Activated CD4-positive, alpha-beta T cell treated with anti-CD3 and anti-CD28 coated beads, Interleukin-2, amount 50 U/mL, for 48 hours (primary cell): ENCODE measurements at regions not wholly inside any gene's neighbourhood (a gene's known extent, or its start where the extent isn't known, plus 50 kb on each side); places are given as distances from the start of the nearest gene placed in this dataset.

Experiments used
- DNase-seq, 2 experiments: peaks; one replicate each; pipeline ENCODE4 v3.0.0-alpha.2; 2020

DNA sequence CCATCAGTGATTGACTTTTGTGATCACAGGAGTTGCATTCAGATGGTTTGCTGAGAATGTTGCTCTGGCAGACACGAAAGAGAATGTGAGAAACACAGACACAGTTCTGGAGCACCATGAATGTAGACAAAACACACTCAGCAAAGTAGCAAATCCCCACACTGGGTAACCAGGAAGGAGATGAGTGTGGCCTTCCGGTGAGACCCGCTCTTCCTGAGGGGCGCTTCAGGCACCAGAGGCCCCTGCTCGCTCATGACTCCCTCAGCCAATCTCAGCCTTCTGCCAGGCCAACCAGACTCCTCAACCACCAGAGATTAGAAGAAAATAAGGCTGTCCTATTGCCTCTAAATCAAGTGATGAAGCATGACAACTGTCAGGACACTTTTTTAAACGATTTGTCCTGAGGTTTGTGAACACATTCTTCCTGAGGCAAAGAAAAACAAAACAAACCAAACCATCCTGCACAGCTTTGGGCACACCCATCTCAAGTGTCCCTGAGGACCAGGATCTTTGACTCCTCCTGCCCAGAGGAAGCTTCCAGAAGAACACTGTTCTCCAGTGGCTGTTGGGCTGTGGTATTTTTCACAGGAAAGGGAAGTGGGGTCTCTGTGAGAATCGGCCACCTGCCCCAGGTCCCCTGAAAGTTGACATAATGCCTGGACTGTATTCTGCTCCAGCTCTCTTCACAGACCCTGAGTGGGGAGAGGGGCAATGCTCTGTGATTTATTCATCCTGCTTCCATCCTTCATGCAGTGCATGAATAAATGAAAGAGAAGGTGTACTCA, 152.8 kb downstream of the BCL11A start:
- no peak for DNase-seq

DNA sequence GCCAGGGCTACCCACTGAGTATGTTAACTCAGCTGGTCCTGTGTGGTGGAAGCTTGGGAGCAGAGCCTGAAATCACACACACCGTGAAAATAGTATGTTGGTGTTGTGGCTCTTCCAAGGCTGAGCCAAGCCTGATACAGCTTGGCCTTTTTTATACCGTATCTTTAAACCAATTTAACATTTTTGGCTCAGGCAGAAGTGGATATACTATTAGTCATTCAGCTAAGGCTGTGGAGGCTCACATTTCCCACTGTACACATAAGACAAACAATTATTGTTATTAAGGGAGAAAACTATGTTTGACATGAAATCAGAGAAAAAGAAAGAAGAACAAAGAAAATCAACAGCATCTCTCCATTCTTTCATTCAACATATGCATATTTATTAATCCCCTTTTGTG, 159.0 kb downstream of the BCL11A start:
- no peak for DNase-seq

DNA sequence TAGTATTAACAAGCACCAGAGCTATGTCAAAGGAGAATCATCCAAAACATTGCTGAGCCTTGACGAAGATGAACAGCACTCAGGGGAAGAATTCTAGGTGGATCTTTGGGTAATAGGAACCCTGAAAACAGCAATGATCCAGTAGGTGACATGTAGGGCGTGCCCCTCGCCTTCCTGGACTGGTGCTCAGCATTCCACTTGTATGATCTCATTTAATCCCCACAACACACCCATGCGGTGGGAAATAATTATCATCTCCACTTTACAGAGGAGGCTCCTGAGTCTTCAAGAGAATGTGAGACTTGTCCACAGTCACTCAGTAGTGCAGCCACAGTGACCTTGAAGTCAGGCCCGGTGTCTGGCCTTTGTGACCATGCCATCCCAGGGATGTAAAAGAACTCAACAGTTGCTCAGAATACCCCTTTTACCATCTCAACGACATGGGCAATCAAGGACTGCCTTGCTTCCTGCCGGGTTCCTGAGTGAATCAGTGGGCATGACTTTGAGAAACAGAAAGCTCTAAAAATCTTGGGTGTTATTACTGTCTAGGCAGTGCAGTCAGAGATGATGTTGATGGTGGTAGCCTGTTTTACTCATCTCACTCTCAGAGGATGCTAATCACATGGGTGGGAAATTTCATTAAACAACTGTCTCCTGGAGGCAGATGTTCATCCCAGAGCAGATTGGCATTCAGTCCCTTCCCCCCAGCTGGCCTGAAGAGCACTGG, 161.6 kb downstream of the BCL11A start:
- no peak for DNase-seq

DNA sequence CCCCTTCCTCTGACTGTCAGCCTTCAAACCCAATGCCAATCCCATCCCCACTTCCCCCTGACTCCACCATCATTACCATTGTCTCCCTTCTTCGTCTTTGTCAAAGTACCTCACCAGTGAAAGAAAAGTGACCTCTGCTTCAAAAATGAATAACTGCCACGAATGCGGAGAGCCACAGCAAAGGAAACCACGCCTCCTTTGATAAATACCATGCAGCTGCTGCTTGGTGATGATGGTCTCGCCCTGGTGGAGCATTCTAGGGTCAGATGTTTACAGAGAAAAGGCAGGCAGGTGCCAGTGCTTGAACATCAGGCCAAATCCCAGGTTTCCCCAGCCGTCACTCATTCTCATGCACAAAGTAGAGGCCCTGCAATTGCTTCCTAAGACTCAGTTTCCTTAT, 162.2 kb downstream of the BCL11A start:
- DNase-seq, result no peak

DNA sequence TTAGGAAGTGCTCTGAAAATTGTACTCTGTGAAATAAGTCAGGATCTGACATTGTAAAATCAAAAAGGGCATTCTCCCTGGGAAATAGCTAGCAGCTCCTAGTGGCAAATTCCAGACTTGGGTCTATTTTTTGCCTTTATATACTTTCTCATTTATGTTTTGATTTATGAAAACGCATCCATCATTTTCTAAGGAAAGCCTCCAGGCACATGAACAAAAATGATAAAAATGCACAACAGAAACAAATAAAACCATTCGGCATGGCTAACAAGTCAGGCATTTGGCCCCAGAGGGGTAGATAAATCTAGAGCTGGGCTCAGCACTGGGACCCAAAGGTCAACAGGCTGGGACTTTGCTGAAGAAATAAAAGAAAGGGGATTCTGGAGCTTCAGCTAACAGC, 167.0 kb downstream of the BCL11A start:
- DNase-seq, result no peak

GRCh38 chr2:60385648-60386047, 167.8 kb downstream of the BCL11A start:
- no peak for DNase-seq

GRCh38 chr2:60383401-60384143, 169.9 kb downstream of the BCL11A start:
- no peak for DNase-seq

DNA sequence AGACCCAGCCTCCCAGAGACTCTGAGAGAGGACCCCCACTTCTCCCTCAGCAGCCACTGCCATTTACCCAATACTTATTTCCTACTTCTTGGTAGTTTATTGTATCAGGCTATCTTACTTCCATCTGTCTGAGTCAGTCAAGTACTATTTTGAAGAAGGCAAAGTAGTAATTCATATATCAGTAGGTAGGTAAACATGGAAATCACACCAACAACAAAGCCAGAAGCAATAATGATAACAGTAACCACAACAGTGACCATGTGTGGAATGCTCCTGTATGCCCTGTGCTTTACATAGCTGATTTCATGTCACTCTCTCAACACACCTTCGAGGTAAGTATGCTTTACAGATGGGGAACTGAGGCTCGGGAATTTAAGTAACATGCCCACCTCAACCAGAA, 173.0 kb downstream of the BCL11A start:
- no peak for DNase-seq

DNA sequence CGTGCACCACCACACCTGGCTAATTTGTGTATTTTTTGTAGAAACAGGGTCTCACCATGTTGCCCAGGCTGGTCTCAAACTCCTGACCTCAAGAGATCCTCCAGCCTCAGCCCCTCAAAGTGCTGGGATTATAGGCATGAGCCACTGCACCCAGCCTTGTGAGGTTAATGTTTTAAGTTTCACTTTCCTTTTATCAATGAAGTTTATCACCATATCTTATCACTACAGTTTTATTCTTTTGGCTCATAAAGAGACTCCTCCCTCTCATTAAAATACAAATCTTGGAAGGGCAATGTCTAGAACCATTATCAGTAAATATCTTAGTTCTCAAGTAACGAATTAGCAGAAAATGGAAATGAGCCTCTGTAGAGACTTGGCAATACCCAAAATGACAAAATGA, 173.8 kb downstream of the BCL11A start:
- no peak for DNase-seq

DNA sequence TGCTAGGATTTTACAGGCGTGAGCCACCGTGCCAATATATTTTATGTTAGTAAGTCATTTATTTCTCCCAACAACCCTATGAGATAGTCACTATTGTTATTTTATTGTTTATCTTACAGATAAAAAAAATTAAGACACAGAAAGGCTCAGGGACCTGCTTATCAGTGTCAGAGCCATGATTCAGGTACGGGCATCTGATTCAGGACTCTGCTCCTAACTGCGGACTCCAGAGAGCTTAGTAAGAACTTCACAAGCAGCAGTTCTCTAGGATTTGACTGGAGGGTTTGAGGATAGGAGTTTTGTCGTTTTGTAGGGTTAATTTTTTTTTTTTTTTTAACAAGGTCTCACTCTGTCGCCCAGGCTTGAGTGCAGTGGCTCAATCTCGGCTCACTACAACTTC, 174.2 kb downstream of the BCL11A start:
- DNase-seq, result no peak

- no peak for DNase-seq
Observed at GRCh38 chr2:60377825-60378224, 175.6 kb downstream of the BCL11A start.

DNA sequence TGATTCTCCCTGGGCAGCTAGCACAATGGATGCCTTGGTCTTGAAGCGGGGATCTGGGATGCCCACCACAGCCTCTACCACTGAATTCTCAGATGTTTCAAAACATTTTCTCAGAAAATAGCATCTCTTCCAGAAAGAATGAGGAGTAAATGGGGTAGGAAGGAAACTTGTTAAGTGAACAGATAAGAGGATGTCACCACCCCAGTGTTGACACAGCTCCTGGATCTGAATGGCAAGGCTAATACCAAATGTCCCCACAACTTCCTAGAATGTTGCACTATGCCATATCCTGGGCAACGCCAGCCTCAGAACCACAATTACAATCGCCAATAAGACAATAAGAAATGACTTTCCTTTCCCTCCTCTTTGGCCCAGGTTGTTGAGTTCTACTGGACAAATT, 177.2 kb downstream of the BCL11A start:
- DNase-seq, result no peak

GRCh38 chr2:60371681-60372080, 181.8 kb downstream of the BCL11A start:
- no peak for DNase-seq

DNA sequence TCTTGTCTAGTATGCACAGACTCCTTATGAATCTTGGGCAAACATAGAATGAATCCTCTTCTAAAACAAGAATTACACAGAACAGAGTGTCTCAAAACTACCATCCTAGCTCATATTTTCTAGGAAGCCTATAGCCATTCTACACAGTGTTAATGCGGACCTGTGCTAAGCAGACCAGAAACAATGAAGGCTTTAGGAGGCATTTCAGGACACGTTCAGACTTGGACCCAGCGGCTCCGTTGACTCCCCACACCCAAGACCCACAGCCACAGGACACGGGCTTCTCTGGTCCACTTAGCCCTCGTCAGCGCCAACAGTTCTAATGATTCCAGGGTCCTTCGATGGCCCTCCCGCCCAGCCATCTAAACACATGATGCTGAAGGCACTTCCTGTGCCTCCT, 182.2 kb downstream of the BCL11A start:
- no peak for DNase-seq

- DNase-seq, result no peak
Observed at GRCh38 chr2:60370814-60371213, 182.6 kb downstream of the BCL11A start.

GRCh38 chr2:60368456-60368855, 185.0 kb downstream of the BCL11A start:
- DNase-seq, result no peak

- DNase-seq, result no peak
Observed at GRCh38 chr2:60366135-60366712, 187.2 kb downstream of the BCL11A start.

DNA sequence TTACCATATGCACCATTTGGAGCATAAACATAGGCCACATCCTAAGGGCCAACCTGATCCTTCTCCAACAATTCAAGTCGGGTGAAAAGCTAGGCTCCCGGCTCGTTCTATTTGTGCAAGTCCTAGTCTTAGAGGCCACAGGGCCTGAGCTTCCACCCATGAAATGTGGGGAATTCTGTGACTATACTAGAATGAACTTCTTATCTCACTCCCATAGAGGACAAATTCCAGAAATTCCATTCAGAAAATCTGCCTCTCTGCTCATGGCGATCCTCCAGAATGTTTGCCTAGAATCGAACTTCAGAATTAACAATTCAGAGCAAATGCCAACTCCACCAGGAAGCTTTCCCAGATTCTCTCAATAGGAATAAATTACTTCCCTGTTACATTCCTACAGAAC, 187.9 kb downstream of the BCL11A start:
- no peak for DNase-seq

- DNase-seq, result no peak
Observed at GRCh38 chr2:60364491-60364890, 189.0 kb downstream of the BCL11A start.

DNA sequence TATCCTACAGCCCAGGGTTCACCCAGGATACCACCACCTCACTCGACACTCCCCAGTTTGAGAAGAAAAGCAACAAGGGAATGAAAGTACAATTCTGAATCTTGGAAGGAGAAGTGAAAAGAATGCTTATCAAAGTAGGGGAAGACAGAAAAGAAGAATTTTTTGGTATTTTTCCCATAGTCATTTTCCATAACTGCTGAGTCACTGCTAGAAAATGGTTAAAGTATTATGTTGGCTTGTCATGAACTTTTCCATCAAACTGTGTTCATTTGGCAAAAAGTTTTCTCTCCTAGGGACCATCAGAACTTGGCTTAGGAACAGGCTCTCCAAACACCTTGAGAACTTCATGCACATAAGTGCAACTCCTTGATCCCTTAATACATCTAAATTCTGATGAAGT, 192.0 kb downstream of the BCL11A start:
- no peak for DNase-seq

DNA sequence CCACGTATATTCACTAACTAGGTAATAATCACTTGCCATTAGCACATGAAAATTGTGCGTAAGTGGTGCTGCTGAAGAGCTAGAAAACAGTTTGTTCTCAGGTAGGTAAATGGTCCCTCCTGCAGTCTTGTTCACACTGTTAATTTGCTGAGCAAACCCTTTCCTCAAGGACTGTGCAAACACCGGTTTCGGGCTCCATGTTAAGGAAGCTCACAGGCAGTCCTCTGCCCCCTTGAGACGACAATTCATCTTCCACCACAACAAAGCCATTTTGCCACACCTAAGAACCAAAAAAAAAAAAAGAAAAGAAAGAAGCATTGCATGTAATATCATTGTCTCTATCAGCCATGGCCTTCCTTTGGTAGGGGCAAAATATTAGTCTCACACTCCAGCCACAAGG, 193.9 kb downstream of the BCL11A start:
- DNase-seq, result no peak

DNA sequence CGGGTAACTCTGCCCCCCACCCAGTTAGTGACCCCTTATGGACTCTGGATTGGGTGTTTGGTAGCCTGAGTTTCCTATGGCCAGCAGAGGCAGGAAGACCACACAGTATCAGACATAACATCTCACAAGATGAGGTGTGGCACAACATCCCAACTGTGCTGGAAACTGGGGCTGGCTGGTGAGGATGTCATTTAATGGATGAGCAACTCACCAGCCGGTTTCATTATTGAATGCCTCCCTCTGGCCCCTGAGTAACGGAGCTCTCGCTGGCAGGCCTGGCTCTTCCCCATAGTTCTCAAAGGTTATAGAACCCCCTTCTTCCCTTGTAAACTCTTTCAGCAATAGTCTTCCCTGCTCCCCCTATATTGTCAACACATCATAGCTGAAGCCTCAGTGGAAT, 195.0 kb downstream of the BCL11A start:
- DNase-seq, result no peak

DNA sequence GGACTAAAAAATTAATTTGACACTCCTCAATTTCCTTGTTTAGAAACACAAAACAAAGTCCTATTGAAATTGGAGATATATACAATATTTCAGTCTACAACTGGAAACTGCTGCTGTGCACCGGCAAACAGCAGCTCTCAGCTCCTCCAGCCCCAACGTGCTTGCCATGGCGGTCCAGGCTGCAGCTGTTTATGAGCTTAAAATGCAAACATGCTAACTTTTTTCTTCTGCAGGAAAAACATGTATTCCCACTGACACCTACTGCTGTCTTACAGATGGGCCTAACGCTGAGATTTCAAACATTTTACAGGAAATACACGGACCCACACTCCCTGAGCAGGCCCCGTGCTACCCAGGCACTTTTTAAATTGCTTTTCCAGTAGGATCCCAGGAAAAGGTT, 195.5 kb downstream of the BCL11A start:
- DNase-seq, result no peak

DNA sequence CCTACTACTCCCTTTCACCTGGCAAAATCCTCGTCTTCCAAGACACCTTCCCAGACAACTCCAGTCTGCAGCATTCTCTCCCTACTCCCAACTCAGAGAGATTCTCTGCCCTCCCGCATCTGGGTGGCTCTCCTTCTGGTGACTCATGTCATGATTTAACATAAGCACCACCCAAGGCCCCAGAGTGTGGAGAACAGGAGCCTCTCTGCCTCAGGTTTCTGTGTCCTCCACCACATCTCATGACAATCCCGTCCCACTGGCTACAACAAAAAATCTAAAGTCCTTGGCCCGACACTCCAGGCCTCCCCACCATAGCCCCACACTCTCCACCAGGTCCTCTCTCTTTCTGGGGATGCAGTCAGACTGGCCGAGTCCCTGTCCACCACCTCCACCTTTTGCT, 197.1 kb downstream of the BCL11A start:
- DNase-seq, result no peak
